ENCODE measurements at regions not wholly inside any gene's neighbourhood (a gene's known extent, or its start where the extent isn't known, plus 50 kb on each side); places are given as distances from the start of the nearest gene placed in this dataset.

DNA sequence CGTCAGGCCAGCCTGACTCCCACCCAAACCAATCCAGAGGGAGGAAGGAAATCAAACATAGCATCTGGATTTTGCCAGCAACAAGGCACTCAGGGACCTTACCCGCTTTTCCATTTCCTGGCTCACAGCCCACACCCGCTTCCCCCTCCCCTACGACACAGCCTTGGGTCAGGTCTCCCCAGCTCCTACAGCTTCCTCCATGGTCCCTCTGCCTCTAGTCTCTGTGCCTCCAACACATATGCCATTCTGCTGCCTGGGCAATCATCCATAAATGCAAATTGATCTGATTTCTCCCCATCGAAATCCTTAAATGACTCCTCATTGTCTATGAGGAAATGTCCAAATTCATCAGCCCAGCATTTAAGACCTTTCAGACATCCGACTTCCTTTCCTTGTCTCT, 53.2 kb upstream of the CUX1 start:
- Histone ChIP-seq H3K4me1 (ENCODE audit: insufficient read depth) (no peaks in the 10 kb centered on the region), H3K27ac (no peak overlapping the region), H4K20me1 (ENCODE audit: insufficient read depth, poor library complexity, severe bottlenecking) (no peaks in the 10 kb centered on the region), H3K4me3 (no peak overlapping the region), H3K9me2 (replicated peaks; ENCODE audit: insufficient read depth) (no peaks in the 10 kb centered on the region), H3K9me3 (ENCODE audit: low read depth) (no peaks in the 10 kb centered on the region), H3K79me2 (no peaks in the 10 kb centered on the region), H3K36me3 (replicated peaks; ENCODE audit: insufficient read depth, low read depth) (no peaks in the 10 kb centered on the region), H3K4me2 (no peak overlapping the region), H2AFZ (no peak overlapping the region), H3K27me3 (no peaks in the 10 kb centered on the region)
- DNase-seq (ENCODE audit: low spot score) = no peak
- 68% methylated on average over 6 of the region's 6 CpGs for WGBS (ENCODE audit: low lambda C conversion rate, missing lambda C conversion rate)
- no peak for TF ChIP-seq EZH2phosphoT487 (IDR thresholded peaks at IDR 0.05; ENCODE audit: low read depth, severe bottlenecking, unreplicated experiment)
- TF ChIP-seq, protein P1, sequence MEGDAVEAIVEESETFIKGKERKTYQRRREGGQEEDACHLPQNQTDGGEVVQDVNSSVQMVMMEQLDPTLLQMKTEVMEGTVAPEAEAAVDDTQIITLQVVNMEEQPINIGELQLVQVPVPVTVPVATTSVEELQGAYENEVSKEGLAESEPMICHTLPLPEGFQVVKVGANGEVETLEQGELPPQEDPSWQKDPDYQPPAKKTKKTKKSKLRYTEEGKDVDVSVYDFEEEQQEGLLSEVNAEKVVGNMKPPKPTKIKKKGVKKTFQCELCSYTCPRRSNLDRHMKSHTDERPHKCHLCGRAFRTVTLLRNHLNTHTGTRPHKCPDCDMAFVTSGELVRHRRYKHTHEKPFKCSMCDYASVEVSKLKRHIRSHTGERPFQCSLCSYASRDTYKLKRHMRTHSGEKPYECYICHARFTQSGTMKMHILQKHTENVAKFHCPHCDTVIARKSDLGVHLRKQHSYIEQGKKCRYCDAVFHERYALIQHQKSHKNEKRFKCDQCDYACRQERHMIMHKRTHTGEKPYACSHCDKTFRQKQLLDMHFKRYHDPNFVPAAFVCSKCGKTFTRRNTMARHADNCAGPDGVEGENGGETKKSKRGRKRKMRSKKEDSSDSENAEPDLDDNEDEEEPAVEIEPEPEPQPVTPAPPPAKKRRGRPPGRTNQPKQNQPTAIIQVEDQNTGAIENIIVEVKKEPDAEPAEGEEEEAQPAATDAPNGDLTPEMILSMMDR (IDR thresholded peaks at IDR 0.05; ENCODE audit: poor library complexity) = no peak
- TF ChIP-seq EZH2 (IDR thresholded peaks at IDR 0.05; ENCODE audit: borderline replicate concordance) = no peak

- WGBS (ENCODE audit: low lambda C conversion rate, missing lambda C conversion rate) = 76% methylated on average over 5 of the region's 6 CpGs
- Histone ChIP-seq H3K27ac (no peak overlapping the region), H4K20me1 (ENCODE audit: insufficient read depth, poor library complexity, severe bottlenecking) (no peaks in the 10 kb centered on the region), H3K27me3 (no peaks in the 10 kb centered on the region), H3K9me2 (replicated peaks; ENCODE audit: insufficient read depth) (no peaks in the 10 kb centered on the region), H3K9me3 (ENCODE audit: low read depth) (no peaks in the 10 kb centered on the region), H3K4me1 (ENCODE audit: insufficient read depth) (no peaks in the 10 kb centered on the region), H3K4me2 (no peak overlapping the region), H2AFZ (no peak overlapping the region), H3K4me3 (no peak overlapping the region), H3K79me2 (no peaks in the 10 kb centered on the region), H3K36me3 (replicated peaks; ENCODE audit: insufficient read depth, low read depth) (no peaks in the 10 kb centered on the region)
- DNase-seq (ENCODE audit: low spot score) = no peak
- no peak for TF ChIP-seq EZH2 (IDR thresholded peaks at IDR 0.05; ENCODE audit: borderline replicate concordance)
- TF ChIP-seq, protein P1 (IDR thresholded peaks at IDR 0.05; ENCODE audit: poor library complexity) = no peak
These were observed 49.9 kb upstream of the CUX1 start for GRCh38 chr7:101767544-101767943.
